ENCODE measurements at regions not wholly inside any gene's neighbourhood (a gene's known extent, or its start where the extent isn't known, plus 50 kb on each side); places are given as distances from the start of the nearest gene placed in this dataset.
"Not testable (repeated sequence)": the region's sequence is repeated elsewhere in the genome, so short reads cannot be mapped to it uniquely, and the experiment has no call there.

- H3K4me3 Mint-ChIP-seq = no peak overlapping the region
- no peak for ATAC-seq
- WGBS (ENCODE audit: insufficient coverage) = 69% methylated on average over 6 of the region's 6 CpGs
These were observed 91.9 kb upstream of the VGLL4 start for GRCh38 chr3:11735638-11736037.

DNA sequence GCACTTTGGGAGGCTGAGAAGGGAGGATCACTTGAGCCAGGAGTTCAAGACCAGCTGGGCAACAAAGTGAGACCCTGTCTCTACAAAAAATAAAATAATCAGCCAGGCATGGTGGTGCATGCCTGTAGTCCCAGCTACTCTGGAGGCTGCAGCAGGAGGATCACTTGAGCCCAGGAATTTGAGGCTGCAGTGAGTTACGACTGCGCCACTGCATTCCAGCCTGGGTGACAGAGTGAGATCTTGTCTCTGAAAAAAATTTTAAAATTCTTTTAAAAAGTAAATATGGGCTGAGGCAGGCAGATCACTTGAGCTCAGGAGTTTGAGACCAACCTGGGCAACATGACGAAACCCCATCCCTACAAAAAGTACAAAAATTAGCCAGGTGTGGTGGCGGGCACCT is 91.4 kb upstream of the VGLL4 start:
- H3K4me1 ChIP-seq (ENCODE audit: control insufficient read depth, insufficient read depth, low read length); H3K9me3 Mint-ChIP-seq; ATAC-seq; H3K36me3 Mint-ChIP-seq; H3K9me3 ChIP-seq (ENCODE audit: control insufficient read depth, insufficient read depth, low read length); H3K36me3 ChIP-seq (ENCODE audit: control insufficient read depth, insufficient read depth, low read length); H3K4me3 ChIP-seq (ENCODE audit: low read length); DNase-seq; H3K27me3 Mint-ChIP-seq (ENCODE audit: low read depth in 2 of 2); H3K4me1 Mint-ChIP-seq; H3K4me3 Mint-ChIP-seq; H3K27ac Mint-ChIP-seq; H3K27me3 ChIP-seq (ENCODE audit: control insufficient read depth, insufficient read depth, low read length); intact Hi-C loops (cut with micrococcal nuclease); H3K27ac ChIP-seq (ENCODE audit: low read length): not testable (repeated sequence)
- WGBS (ENCODE audit: insufficient coverage) = 97% methylated on average over 4 of the region's 4 CpGs

More at GRCh38 chr3:11735638-11736037, 91.9 kb upstream of the VGLL4 start:
- Histone ChIP-seq H3K4me1 (ENCODE audit: control insufficient read depth, insufficient read depth, low read length) (no peaks in the 10 kb centered on the region), H3K27me3 (ENCODE audit: control insufficient read depth, insufficient read depth, low read length) (no peaks in the 10 kb centered on the region), H3K27ac (ENCODE audit: low read length) (no peak overlapping the region), H3K4me3 (ENCODE audit: low read length) (no peak overlapping the region), H3K36me3 (ENCODE audit: control insufficient read depth, insufficient read depth, low read length) (no peaks in the 10 kb centered on the region), H3K9me3 (ENCODE audit: control insufficient read depth, insufficient read depth, low read length) (no peaks in the 10 kb centered on the region)
- Mint-ChIP-seq H3K27ac (no peak overlapping the region), H3K9me3 (no peaks in the 10 kb centered on the region), H3K4me1 (no peaks in the 10 kb centered on the region), H3K27me3 (ENCODE audit: low read depth in 2 of 2) (peaks cover 0 to 3% of the 10 kb centered on the region in 2 donors), H3K36me3 (no peaks in the 10 kb centered on the region)
- peak in 1 of 2 donors; percentile 9 for DNase-seq
- intact Hi-C loops (cut with micrococcal nuclease) = no loop called here
- TF ChIP-seq, protein P1, sequence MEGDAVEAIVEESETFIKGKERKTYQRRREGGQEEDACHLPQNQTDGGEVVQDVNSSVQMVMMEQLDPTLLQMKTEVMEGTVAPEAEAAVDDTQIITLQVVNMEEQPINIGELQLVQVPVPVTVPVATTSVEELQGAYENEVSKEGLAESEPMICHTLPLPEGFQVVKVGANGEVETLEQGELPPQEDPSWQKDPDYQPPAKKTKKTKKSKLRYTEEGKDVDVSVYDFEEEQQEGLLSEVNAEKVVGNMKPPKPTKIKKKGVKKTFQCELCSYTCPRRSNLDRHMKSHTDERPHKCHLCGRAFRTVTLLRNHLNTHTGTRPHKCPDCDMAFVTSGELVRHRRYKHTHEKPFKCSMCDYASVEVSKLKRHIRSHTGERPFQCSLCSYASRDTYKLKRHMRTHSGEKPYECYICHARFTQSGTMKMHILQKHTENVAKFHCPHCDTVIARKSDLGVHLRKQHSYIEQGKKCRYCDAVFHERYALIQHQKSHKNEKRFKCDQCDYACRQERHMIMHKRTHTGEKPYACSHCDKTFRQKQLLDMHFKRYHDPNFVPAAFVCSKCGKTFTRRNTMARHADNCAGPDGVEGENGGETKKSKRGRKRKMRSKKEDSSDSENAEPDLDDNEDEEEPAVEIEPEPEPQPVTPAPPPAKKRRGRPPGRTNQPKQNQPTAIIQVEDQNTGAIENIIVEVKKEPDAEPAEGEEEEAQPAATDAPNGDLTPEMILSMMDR (IDR thresholded peaks at IDR 0.05) = no peak

GRCh38 chr3:11733914-11734313 is 90.2 kb upstream of the VGLL4 start:
- H3K9me3 ChIP-seq (ENCODE audit: control insufficient read depth, insufficient read depth, low read length) = no peaks in the 10 kb centered on the region
- Mint-ChIP-seq H3K36me3 (no peaks in the 10 kb centered on the region), H3K4me1 (no peaks in the 10 kb centered on the region), H3K27me3 (ENCODE audit: low read depth in 2 of 2) (peaks cover 0 to 3% of the 10 kb centered on the region in 2 donors), H3K4me3 (no peak overlapping the region), H3K9me3 (no peaks in the 10 kb centered on the region), H3K27ac (no peak overlapping the region)
- WGBS (ENCODE audit: insufficient coverage) = 93% methylated on average over 7 of the region's 7 CpGs
- no peaks in the 10 kb centered on the region for H3K36me3 ChIP-seq (ENCODE audit: control insufficient read depth, insufficient read depth, low read length)
- intact Hi-C loops (cut with micrococcal nuclease) = no loop called here
- DNase-seq (no peak), ATAC-seq (no peak)
- no peak overlapping the region for H3K4me3 ChIP-seq (ENCODE audit: low read length)
- H3K4me1 ChIP-seq (ENCODE audit: control insufficient read depth, insufficient read depth, low read length) = no peaks in the 10 kb centered on the region
- TF ChIP-seq, protein P1 (IDR thresholded peaks at IDR 0.05) = no peak
- H3K27ac ChIP-seq (ENCODE audit: low read length) = no peak overlapping the region
- H3K27me3 ChIP-seq (ENCODE audit: control insufficient read depth, insufficient read depth, low read length) = no peaks in the 10 kb centered on the region

DNA sequence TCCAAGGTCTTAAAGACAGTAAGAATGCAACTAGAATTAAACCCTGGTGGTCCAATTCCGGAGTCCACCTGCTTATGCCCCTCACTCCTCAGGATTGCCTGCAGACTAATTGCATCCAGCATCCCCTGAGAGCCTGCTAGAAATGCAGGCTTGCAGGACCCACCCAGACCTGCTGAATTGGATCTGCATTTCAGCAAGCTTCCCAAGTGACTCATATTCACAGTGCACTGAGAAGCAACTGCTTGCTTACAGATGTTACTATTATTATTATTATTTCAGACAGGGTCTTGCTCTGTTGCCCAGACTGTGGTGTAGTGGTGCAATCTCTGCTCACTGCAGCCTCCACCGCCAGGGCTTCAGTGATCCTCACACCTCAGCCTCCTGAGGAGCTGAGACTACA is 83.5 kb upstream of the VGLL4 start:
- Mint-ChIP-seq H3K36me3 (no peaks in the 10 kb centered on the region), H3K27ac (no peak overlapping the region), H3K27me3 (ENCODE audit: low read depth in 2 of 2) (peaks cover 20% of the 10 kb centered on the region in 2 donors), H3K9me3 (no peaks in the 10 kb centered on the region), H3K4me3 (no peak overlapping the region), H3K4me1 (no peaks in the 10 kb centered on the region)
- DNase-seq = no peak
- H3K27me3 ChIP-seq (ENCODE audit: control insufficient read depth, insufficient read depth, low read length) = no peaks in the 10 kb centered on the region
- ATAC-seq = no peak
- WGBS (ENCODE audit: insufficient coverage) = 96% methylated on average over 2 of the region's 2 CpGs
- TF ChIP-seq, protein P1 (IDR thresholded peaks at IDR 0.05) = no peak
- H3K9me3 ChIP-seq (ENCODE audit: control insufficient read depth, insufficient read depth, low read length) = no peaks in the 10 kb centered on the region
- no peaks in the 10 kb centered on the region for H3K36me3 ChIP-seq (ENCODE audit: control insufficient read depth, insufficient read depth, low read length)
- no peak overlapping the region for H3K27ac ChIP-seq (ENCODE audit: low read length)
- intact Hi-C loops (cut with micrococcal nuclease) = no loop called here
- no peaks in the 10 kb centered on the region for H3K4me1 ChIP-seq (ENCODE audit: control insufficient read depth, insufficient read depth, low read length)
- no peak overlapping the region for H3K4me3 ChIP-seq (ENCODE audit: low read length)
